ENCODE measurements at regions not wholly inside any gene's neighbourhood (a gene's known extent, or its start where the extent isn't known, plus 50 kb on each side); places are given as distances from the start of the nearest gene placed in this dataset.

- no peaks in the 10 kb centered on the region for H3K27me3 Mint-ChIP-seq
- H3K4me3 Mint-ChIP-seq: no peak overlapping the region
- no peaks in the 10 kb centered on the region for H3K36me3 Mint-ChIP-seq
- no peak overlapping the region for H3K27ac Mint-ChIP-seq
- no peaks in the 10 kb centered on the region for H3K9me3 Mint-ChIP-seq
- no peaks in the 10 kb centered on the region for H3K4me1 Mint-ChIP-seq
- ATAC-seq: no peak
These were observed 893.3 kb downstream of the FLRT2 start for GRCh38 chr14:86423214-86423613.

- Mint-ChIP-seq H3K27ac (no peak overlapping the region), H3K9me3 (no peaks in the 10 kb centered on the region), H3K4me1 (no peaks in the 10 kb centered on the region), H3K27me3 (no peaks in the 10 kb centered on the region), H3K4me3 (no peak overlapping the region), H3K36me3 (no peaks in the 10 kb centered on the region)
- no peak for ATAC-seq
These were observed 890.2 kb downstream of the FLRT2 start for GRCh38 chr14:86420131-86420530.

GRCh38 chr14:86414146-86414545 lies 884.2 kb downstream of the FLRT2 start:
- Mint-ChIP-seq H3K36me3 (no peaks in the 10 kb centered on the region), H3K27ac (no peak overlapping the region), H3K4me3 (no peak overlapping the region), H3K27me3 (no peaks in the 10 kb centered on the region), H3K9me3 (peaks cover 6% of the 10 kb centered on the region), H3K4me1 (no peaks in the 10 kb centered on the region)
- no peak for ATAC-seq

- no peak for ATAC-seq
- Mint-ChIP-seq H3K4me1 (no peaks in the 10 kb centered on the region), H3K36me3 (no peaks in the 10 kb centered on the region), H3K27ac (no peak overlapping the region), H3K4me3 (no peak overlapping the region), H3K27me3 (no peaks in the 10 kb centered on the region), H3K9me3 (peaks cover 3% of the 10 kb centered on the region)
These were observed 875.2 kb downstream of the FLRT2 start for GRCh38 chr14:86404989-86405649.

- Mint-ChIP-seq H3K27ac (no peak overlapping the region), H3K27me3 (no peaks in the 10 kb centered on the region), H3K9me3 (peaks cover 3% of the 10 kb centered on the region), H3K4me1 (no peaks in the 10 kb centered on the region), H3K4me3 (no peak overlapping the region), H3K36me3 (no peaks in the 10 kb centered on the region)
- ATAC-seq: no peak
These were observed 874.5 kb downstream of the FLRT2 start for GRCh38 chr14:86404425-86404824.

GRCh38 chr14:86402545-86402944 lies 872.6 kb downstream of the FLRT2 start:
- H3K9me3 Mint-ChIP-seq: peaks cover 3% of the 10 kb centered on the region
- no peaks in the 10 kb centered on the region for H3K4me1 Mint-ChIP-seq
- H3K27ac Mint-ChIP-seq: no peak overlapping the region
- H3K36me3 Mint-ChIP-seq: no peaks in the 10 kb centered on the region
- no peaks in the 10 kb centered on the region for H3K27me3 Mint-ChIP-seq
- H3K4me3 Mint-ChIP-seq: no peak overlapping the region
- ATAC-seq: no peak

- H3K27ac Mint-ChIP-seq: no peak overlapping the region
- no peaks in the 10 kb centered on the region for H3K4me1 Mint-ChIP-seq
- no peaks in the 10 kb centered on the region for H3K27me3 Mint-ChIP-seq
- no peaks in the 10 kb centered on the region for H3K9me3 Mint-ChIP-seq
- H3K4me3 Mint-ChIP-seq: no peak overlapping the region
- no peak for ATAC-seq
- H3K36me3 Mint-ChIP-seq: no peaks in the 10 kb centered on the region
These were observed 861.1 kb downstream of the FLRT2 start for GRCh38 chr14:86391085-86391484.

- H3K4me3 Mint-ChIP-seq: no peak overlapping the region
- no peak for ATAC-seq
- H3K4me1 Mint-ChIP-seq: no peaks in the 10 kb centered on the region
- H3K27ac Mint-ChIP-seq: no peak overlapping the region
- no peaks in the 10 kb centered on the region for H3K27me3 Mint-ChIP-seq
- H3K36me3 Mint-ChIP-seq: no peaks in the 10 kb centered on the region
- H3K9me3 Mint-ChIP-seq: no peaks in the 10 kb centered on the region
These were observed 858.3 kb downstream of the FLRT2 start for GRCh38 chr14:86388216-86388615.

- Mint-ChIP-seq H3K27ac (no peak overlapping the region), H3K36me3 (no peaks in the 10 kb centered on the region), H3K4me1 (no peaks in the 10 kb centered on the region), H3K4me3 (no peak overlapping the region), H3K9me3 (peaks cover 16% of the 10 kb centered on the region), H3K27me3 (no peaks in the 10 kb centered on the region)
- ATAC-seq: no peak
These were observed 843.9 kb downstream of the FLRT2 start for GRCh38 chr14:86373886-86374285.

GRCh38 chr14:86372402-86372801 lies 842.5 kb downstream of the FLRT2 start:
- no peaks in the 10 kb centered on the region for H3K36me3 Mint-ChIP-seq
- H3K4me1 Mint-ChIP-seq: no peaks in the 10 kb centered on the region
- no peak overlapping the region for H3K4me3 Mint-ChIP-seq
- no peak for ATAC-seq
- peaks cover 14% of the 10 kb centered on the region for H3K9me3 Mint-ChIP-seq
- no peak overlapping the region for H3K27ac Mint-ChIP-seq
- no peaks in the 10 kb centered on the region for H3K27me3 Mint-ChIP-seq

GRCh38 chr14:86364634-86365033 lies 834.7 kb downstream of the FLRT2 start:
- Mint-ChIP-seq H3K4me1 (no peaks in the 10 kb centered on the region), H3K36me3 (no peaks in the 10 kb centered on the region)
- no peak for ATAC-seq

GRCh38 chr14:86363576-86363975 lies 833.6 kb downstream of the FLRT2 start:
- no peak overlapping the region for H3K27ac Mint-ChIP-seq
- no peaks in the 10 kb centered on the region for H3K36me3 Mint-ChIP-seq
- no peaks in the 10 kb centered on the region for H3K4me1 Mint-ChIP-seq
- H3K27me3 Mint-ChIP-seq: no peaks in the 10 kb centered on the region
- no peak overlapping the region for H3K4me3 Mint-ChIP-seq
- ATAC-seq: no peak
- peaks cover 6% of the 10 kb centered on the region for H3K9me3 Mint-ChIP-seq

More at GRCh38 chr14:86364634-86365033, 834.7 kb downstream of the FLRT2 start:
- no peak overlapping the region for H3K27ac Mint-ChIP-seq
- no peaks in the 10 kb centered on the region for H3K27me3 Mint-ChIP-seq
- H3K9me3 Mint-ChIP-seq: peaks cover 9% of the 10 kb centered on the region
- no peak overlapping the region for H3K4me3 Mint-ChIP-seq

GRCh38 chr14:86363047-86363446 lies 833.1 kb downstream of the FLRT2 start:
- no peak for ATAC-seq
- Mint-ChIP-seq H3K36me3 (no peaks in the 10 kb centered on the region), H3K4me3 (no peak overlapping the region), H3K9me3 (peaks cover 6% of the 10 kb centered on the region), H3K4me1 (no peaks in the 10 kb centered on the region), H3K27me3 (no peaks in the 10 kb centered on the region), H3K27ac (no peak overlapping the region)

- Mint-ChIP-seq H3K4me3 (no peak overlapping the region), H3K27ac (no peak overlapping the region), H3K36me3 (no peaks in the 10 kb centered on the region), H3K9me3 (peaks cover 4% of the 10 kb centered on the region), H3K27me3 (no peaks in the 10 kb centered on the region), H3K4me1 (no peaks in the 10 kb centered on the region)
- no peak for ATAC-seq
These were observed 827.9 kb downstream of the FLRT2 start for GRCh38 chr14:86357876-86358275.

- Mint-ChIP-seq H3K9me3 (peaks cover 7% of the 10 kb centered on the region), H3K4me3 (no peak overlapping the region), H3K4me1 (no peaks in the 10 kb centered on the region), H3K36me3 (no peaks in the 10 kb centered on the region), H3K27me3 (no peaks in the 10 kb centered on the region), H3K27ac (no peak overlapping the region)
- ATAC-seq: no peak
These were observed 827.2 kb downstream of the FLRT2 start for GRCh38 chr14:86357119-86357518.

GRCh38 chr14:86346818-86347384 lies 817.0 kb downstream of the FLRT2 start:
- H3K27me3 Mint-ChIP-seq: no peaks in the 10 kb centered on the region
- no peak overlapping the region for H3K4me3 Mint-ChIP-seq
- no peaks in the 10 kb centered on the region for H3K4me1 Mint-ChIP-seq
- no peaks in the 10 kb centered on the region for H3K36me3 Mint-ChIP-seq
- peaks cover 13% of the 10 kb centered on the region for H3K9me3 Mint-ChIP-seq
- H3K27ac Mint-ChIP-seq: no peak overlapping the region
- no peak for ATAC-seq

All from stimulated activated memory B cell treated with anti-CD40 and anti-IgM and Interleukin-4, amounts not matched to agents 10 μg/mL and 1 μg/mL and 100 μg/mL, for 72 hours (primary cell).